Caco-2 (cell line): ENCODE measurements at regions not wholly inside any gene's neighbourhood (a gene's known extent, or its start where the extent isn't known, plus 50 kb on each side); places are given as distances from the start of the nearest gene placed in this dataset.
"Not testable (repeated sequence)": the region's sequence is repeated elsewhere in the genome, so short reads cannot be mapped to it uniquely, and the experiment has no call there.

Experiments used
- BruUV-seq: library from RNA; stranded (reverse); fragments of 400-500 nt; replicated peaks from 2 replicates; lab custom pipeline; 2021; lab: Mats Ljungman, UMichigan
- CTCF ChIA-PET: fragments of 300-600 bp; sonication (Branson Sonifier 250); formaldehyde crosslinking; loops from one replicate; lab custom pipeline; 2022; ENCODE audit warnings: antibody characterized with exemption; lab: Charles Lee
- POLR2A ChIA-PET: fragments of 300-600 bp; sonication (Branson Sonifier 250); formaldehyde crosslinking; loops from one replicate; lab custom pipeline; 2022; ENCODE audit warnings: antibody characterized with exemption; lab: Charles Lee
- DNase-seq, 2 experiments: peaks; one replicate each; pipeline versions ENCODE4 v3.0.0 to v3.0.0-alpha.2; 2020 to 2022
- H3K27me3 ChIP-seq: replicated peaks from 2 replicates; pipeline ENCODE4 v1.6.0; 2011; ENCODE audit warnings: low read length; ENCODE audit not compliant: control insufficient read depth, insufficient read depth
- H3K36me3 ChIP-seq: 2 replicates; pipeline ENCODE4 v1.5.1; 2011; ENCODE audit warnings: low read length; ENCODE audit not compliant: control insufficient read depth, insufficient read depth
- H3K4me1 ChIP-seq: fragments of 250-450 bp; sonication (Bioruptor Pico); 2 replicates; pipeline ENCODE4 v1.5.1; 2020; ENCODE audit warnings: mild to moderate bottlenecking
- H3K4me3 ChIP-seq: 2 replicates; pipeline ENCODE4 v1.5.1; 2011; ENCODE audit warnings: low read depth, mild to moderate bottlenecking, control low read depth, low read length
- H3K9me3 ChIP-seq: fragments of 250-450 bp; sonication (Bioruptor Pico); 2 replicates; pipeline ENCODE4 v1.5.1; 2020; ENCODE audit warnings: mild to moderate bottlenecking, moderate library complexity
- H3K27ac Mint-ChIP-seq: one replicate; pipeline ENCODE4 v1.8.0; 2022; ENCODE audit warnings: mixed read lengths; ENCODE audit not compliant: unreplicated experiment
- H3K27me3 Mint-ChIP-seq: one replicate; pipeline ENCODE4 v1.8.0; 2022; ENCODE audit warnings: mixed read lengths; ENCODE audit not compliant: insufficient read depth, unreplicated experiment
- H3K36me3 Mint-ChIP-seq: one replicate; pipeline ENCODE4 v1.8.0; 2022; ENCODE audit warnings: mild to moderate bottlenecking, mixed read lengths; ENCODE audit not compliant: insufficient read depth, unreplicated experiment
- H3K4me1 Mint-ChIP-seq: one replicate; pipeline ENCODE4 v1.8.0; 2022; ENCODE audit warnings: low read depth, mixed read lengths; ENCODE audit not compliant: unreplicated experiment
- H3K4me3 Mint-ChIP-seq: one replicate; pipeline ENCODE4 v1.8.0; 2022; ENCODE audit warnings: mild to moderate bottlenecking, moderate library complexity, mixed read lengths; ENCODE audit not compliant: unreplicated experiment
- H3K9me3 Mint-ChIP-seq: one replicate; pipeline ENCODE4 v1.8.0; 2022; ENCODE audit warnings: mixed read lengths; ENCODE audit not compliant: unreplicated experiment
- intact Hi-C: fragments of 100-400 bp; cut with micrococcal nuclease; formaldehyde crosslinking; loops from one replicate; pipeline ENCODE4 v1.10.0; 2022; ENCODE audit not compliant: unreplicated experiment
- TF ChIP-seq, protein P1 (sequence below), 2 experiments: fragments of 200-600 bp in 1 of 2; IDR thresholded peaks; 1 replicate in 1 of 2; 2 replicates in 1 of 2; pipeline versions ENCODE4 v1.5.1 to v1.8.0; 2011 to 2022; ENCODE audit warnings: antibody characterized with exemption in 1 of 2, control low read depth in 1 of 2, inconsistent platforms in 1 of 2, low read depth in 1 of 2, low read length in 1 of 2, mild to moderate bottlenecking in 1 of 2, moderate library complexity in 1 of 2; ENCODE audit not compliant: insufficient read depth in 1 of 2, severe bottlenecking in 1 of 2, unreplicated experiment in 1 of 2

DNA sequence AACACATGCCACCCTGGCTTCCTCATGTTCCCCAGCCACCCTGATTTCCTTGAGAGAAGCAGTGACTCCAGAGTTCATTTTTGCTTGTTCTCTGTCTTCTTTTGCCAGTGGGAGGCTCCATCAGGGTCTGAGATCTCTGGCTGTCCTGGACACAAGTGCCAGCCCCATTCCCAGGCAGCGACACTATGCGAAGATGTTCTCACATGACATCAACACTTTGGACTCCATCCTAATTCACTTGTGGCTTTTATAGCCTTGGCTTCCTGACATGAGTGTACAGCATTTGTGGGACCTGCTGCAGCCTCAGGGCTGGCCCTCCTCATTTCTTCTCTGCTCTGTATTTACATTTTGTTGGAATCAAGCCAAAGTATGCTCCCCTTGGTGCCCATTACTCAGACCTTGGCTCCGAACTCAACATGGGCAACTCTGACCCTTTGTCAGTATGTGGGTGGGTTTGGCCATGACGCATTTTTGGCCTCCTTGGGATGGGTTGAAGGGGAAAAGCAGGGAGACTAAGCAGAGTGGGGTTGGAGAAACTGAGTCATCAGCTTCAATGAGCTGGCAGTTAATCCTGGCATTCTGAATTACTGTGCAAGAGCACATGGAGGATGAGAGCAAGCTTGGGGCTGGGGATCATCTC, 119.0 kb upstream of the EEF2KMT start:
- Histone ChIP-seq H3K4me3 (no peak overlapping the region), H3K36me3 (no peaks in the 10 kb centered on the region), H3K27me3 (no peaks in the 10 kb centered on the region), H3K4me1 (no peaks in the 10 kb centered on the region), H3K9me3 (no peaks in the 10 kb centered on the region)
- CTCF ChIA-PET = no interaction called here
- no peak for DNase-seq
- no peaks in the 10 kb centered on the region for H3K9me3 Mint-ChIP-seq
- intact Hi-C loops = no loop called here
- POLR2A ChIA-PET = no interaction called here
- H3K4me1 Mint-ChIP-seq = no peaks in the 10 kb centered on the region
- TF ChIP-seq, protein P1, sequence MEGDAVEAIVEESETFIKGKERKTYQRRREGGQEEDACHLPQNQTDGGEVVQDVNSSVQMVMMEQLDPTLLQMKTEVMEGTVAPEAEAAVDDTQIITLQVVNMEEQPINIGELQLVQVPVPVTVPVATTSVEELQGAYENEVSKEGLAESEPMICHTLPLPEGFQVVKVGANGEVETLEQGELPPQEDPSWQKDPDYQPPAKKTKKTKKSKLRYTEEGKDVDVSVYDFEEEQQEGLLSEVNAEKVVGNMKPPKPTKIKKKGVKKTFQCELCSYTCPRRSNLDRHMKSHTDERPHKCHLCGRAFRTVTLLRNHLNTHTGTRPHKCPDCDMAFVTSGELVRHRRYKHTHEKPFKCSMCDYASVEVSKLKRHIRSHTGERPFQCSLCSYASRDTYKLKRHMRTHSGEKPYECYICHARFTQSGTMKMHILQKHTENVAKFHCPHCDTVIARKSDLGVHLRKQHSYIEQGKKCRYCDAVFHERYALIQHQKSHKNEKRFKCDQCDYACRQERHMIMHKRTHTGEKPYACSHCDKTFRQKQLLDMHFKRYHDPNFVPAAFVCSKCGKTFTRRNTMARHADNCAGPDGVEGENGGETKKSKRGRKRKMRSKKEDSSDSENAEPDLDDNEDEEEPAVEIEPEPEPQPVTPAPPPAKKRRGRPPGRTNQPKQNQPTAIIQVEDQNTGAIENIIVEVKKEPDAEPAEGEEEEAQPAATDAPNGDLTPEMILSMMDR (IDR thresholded peaks at IDR 0.05; ENCODE audit: insufficient read depth in 1 of 2, low read depth in 1 of 2, low read length in 1 of 2, severe bottlenecking in 1 of 2, unreplicated experiment in 1 of 2) = no peak
- no peak overlapping the region for H3K4me3 Mint-ChIP-seq
- no TSS peak for BruUV-seq
- H3K27ac Mint-ChIP-seq = no peak overlapping the region
- H3K36me3 Mint-ChIP-seq = no peaks in the 10 kb centered on the region
- peaks cover 8% of the 10 kb centered on the region for H3K27me3 Mint-ChIP-seq

DNA sequence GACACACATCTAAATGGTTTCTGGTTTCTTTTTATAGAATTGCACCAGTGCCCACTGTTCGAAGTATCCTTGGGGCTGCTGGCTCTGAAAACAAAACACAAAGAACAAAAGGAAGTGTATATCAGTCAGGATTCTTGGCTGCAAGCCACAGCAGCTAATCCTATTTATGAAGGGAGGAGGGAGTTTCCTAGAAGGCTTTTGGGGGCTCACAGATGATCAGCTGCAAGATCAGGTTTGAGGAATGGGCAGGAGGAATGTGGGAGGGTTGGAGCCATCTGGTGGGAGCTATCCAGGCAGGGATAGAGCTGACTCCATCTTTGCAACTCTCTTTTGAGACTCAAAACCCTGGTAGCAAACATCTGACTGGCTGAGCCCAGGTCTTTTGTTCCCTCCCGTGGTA, 118.3 kb upstream of the EEF2KMT start:
- Mint-ChIP-seq H3K4me1 (no peaks in the 10 kb centered on the region), H3K36me3 (no peaks in the 10 kb centered on the region), H3K27ac (no peak overlapping the region), H3K4me3 (no peak overlapping the region), H3K27me3 (peaks cover 8% of the 10 kb centered on the region), H3K9me3 (no peaks in the 10 kb centered on the region)
- CTCF ChIA-PET = no interaction called here
- POLR2A ChIA-PET = no interaction called here
- Histone ChIP-seq H3K4me3 (no peak overlapping the region), H3K4me1 (no peaks in the 10 kb centered on the region), H3K36me3 (no peaks in the 10 kb centered on the region), H3K27me3 (no peaks in the 10 kb centered on the region), H3K9me3 (no peaks in the 10 kb centered on the region)
- intact Hi-C loops = no loop called here
- TF ChIP-seq, protein P1 (IDR thresholded peaks at IDR 0.05; ENCODE audit: insufficient read depth in 1 of 2, low read depth in 1 of 2, low read length in 1 of 2, severe bottlenecking in 1 of 2, unreplicated experiment in 1 of 2) = no peak
- DNase-seq = no peak
- no TSS peak for BruUV-seq

DNA sequence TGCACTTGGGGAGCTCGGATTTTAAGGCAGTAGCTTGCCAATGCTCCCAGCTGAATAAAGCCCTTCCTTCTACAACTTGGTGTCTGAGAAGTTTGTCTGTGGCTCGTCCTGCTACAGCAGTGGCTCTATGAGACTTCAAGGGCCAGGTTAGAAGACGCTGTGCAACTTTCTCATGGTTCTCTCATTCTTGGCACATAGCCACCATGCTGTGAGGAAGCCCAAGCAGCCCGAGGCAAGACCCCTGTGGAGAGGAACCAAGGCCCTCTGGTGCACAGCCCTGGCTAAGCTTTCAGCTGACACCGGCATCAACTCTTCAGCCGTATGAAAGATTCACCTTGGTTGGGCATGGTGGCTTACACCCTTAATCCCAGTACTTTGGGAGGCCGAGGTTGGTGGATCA, 116.9 kb upstream of the EEF2KMT start:
- H3K9me3 Mint-ChIP-seq = no peaks in the 10 kb centered on the region
- no peak overlapping the region for H3K27ac Mint-ChIP-seq
- Histone ChIP-seq H3K36me3 (no peaks in the 10 kb centered on the region), H3K27me3 (no peaks in the 10 kb centered on the region), H3K4me3 (no peak overlapping the region), H3K4me1 (no peaks in the 10 kb centered on the region), H3K9me3 (no peaks in the 10 kb centered on the region)
- TF ChIP-seq, protein P1 (IDR thresholded peaks at IDR 0.05; ENCODE audit: insufficient read depth in 1 of 2, low read depth in 1 of 2, low read length in 1 of 2, severe bottlenecking in 1 of 2, unreplicated experiment in 1 of 2) = no peak
- POLR2A ChIA-PET = no interaction called here
- H3K4me3 Mint-ChIP-seq = no peak overlapping the region
- no peak for DNase-seq
- CTCF ChIA-PET = no interaction called here
- H3K4me1 Mint-ChIP-seq = no peaks in the 10 kb centered on the region
- no TSS peak for BruUV-seq
- H3K27me3 Mint-ChIP-seq = peaks cover 14% of the 10 kb centered on the region
- no peaks in the 10 kb centered on the region for H3K36me3 Mint-ChIP-seq
- intact Hi-C loops = no loop called here

DNA sequence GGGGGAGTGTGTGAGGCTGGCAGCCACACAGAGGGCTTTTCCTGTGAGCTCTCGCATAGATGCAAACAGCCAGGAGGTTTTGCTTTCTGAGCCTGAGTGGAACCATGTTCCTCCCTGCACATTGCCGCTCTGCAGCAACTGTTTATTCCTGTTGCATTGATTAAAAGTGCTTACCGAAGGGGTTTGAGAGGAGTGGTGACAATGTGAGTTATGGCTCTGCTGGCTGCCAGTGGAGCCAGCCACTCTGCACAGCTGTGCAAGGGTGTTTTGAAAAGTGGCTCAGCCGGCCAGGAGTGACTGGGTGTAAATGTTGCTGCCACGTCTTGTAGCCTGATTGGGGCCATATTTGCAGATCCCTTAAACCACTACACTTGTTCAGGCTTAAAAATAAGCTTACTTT, 114.9 kb upstream of the EEF2KMT start:
- H3K4me1 ChIP-seq, H3K27me3 ChIP-seq, H3K36me3 ChIP-seq, DNase-seq, CTCF ChIA-PET, H3K4me1 Mint-ChIP-seq, H3K36me3 Mint-ChIP-seq, intact Hi-C loops, H3K4me3 ChIP-seq, POLR2A ChIA-PET, H3K9me3 Mint-ChIP-seq, BruUV-seq, H3K27ac Mint-ChIP-seq, H3K9me3 ChIP-seq, H3K4me3 Mint-ChIP-seq: not testable (repeated sequence)
- peaks cover 14% of the 10 kb centered on the region for H3K27me3 Mint-ChIP-seq

DNA sequence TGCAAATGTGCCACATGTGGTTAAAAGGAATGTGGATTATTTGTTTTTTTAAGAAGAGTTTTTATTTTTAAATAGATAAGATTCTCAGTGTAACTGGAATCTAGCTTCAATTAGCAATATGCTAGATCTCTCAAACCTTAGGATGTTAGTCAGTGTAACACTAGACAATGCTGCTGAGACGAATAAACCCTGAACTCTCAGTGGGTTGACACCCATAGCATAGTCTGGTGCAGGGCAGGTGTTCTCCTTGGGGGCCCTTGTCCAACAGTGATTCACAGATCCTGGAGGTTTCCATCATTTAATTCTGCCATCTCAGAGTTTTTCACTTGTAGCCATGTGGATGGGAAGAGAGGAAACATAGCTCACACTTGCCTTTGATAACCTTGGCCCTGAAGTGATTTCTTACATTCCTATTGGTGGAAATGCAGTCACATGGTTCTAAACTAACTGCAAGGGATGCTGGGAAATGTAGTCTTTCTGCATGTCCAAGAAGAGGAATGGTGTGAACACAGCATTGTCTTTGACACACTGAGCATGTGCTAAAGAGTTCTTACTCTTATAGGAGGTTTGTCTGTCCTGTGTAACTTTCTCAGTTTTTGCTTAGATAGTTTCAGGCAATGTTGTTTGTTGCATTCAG, 110.4 kb upstream of the EEF2KMT start:
- intact Hi-C loops, BruUV-seq, H3K36me3 Mint-ChIP-seq, POLR2A ChIA-PET, H3K9me3 ChIP-seq, H3K9me3 Mint-ChIP-seq, H3K4me3 ChIP-seq, H3K4me1 Mint-ChIP-seq, H3K36me3 ChIP-seq, H3K4me1 ChIP-seq, H3K27ac Mint-ChIP-seq, CTCF ChIA-PET, H3K27me3 ChIP-seq, H3K27me3 Mint-ChIP-seq, H3K4me3 Mint-ChIP-seq: not testable (repeated sequence)
- peak in 1 of 2 experiments; percentile 22 for DNase-seq
